ENCODE measurements at regions not wholly inside any gene's neighbourhood (a gene's known extent, or its start where the extent isn't known, plus 50 kb on each side); places are given as distances from the start of the nearest gene placed in this dataset.

DNA sequence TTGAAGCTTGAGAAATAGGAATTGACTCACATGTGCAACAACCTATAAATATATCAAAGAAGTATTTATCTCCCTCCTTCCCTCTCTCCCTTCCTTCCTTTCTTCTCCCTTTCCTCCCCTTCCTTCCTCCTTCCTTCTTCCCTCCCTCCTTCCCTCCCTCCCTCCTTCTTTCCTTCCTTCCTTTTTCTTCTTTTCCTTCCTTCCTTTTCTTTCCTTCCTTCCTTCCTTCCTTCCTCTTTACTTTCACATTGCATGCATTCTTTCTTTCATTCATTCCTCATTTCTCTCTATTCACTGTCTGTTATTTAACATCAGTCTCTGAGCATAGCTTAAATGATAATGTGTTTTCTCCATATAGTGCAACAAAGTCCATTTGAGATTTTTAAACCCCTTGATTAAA, 214.2 kb downstream of the CHRM3 start:
- no peak for DNase-seq (ENCODE audit: low read depth in 2 of 2)

DNA sequence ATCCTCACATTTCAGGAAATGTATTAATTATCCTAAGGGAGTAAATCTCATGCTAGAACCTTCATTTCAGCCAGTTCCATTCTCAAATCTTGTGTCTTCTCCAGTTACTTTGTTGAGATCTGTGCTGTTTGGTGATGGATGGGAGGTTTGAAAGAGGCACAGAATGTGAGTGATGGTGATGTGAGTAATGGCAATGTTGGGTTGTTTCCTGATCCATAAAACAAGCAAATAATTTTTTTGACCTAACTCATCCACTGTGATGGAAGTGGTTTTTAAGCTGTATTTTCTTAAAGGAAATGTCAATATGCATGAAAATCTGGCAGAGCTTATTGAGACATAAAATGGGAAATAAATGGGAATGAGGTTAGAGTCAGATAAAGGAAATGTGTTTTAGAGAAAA, 214.7 kb downstream of the CHRM3 start:
- no peak for DNase-seq (ENCODE audit: low read depth in 2 of 2)

DNA sequence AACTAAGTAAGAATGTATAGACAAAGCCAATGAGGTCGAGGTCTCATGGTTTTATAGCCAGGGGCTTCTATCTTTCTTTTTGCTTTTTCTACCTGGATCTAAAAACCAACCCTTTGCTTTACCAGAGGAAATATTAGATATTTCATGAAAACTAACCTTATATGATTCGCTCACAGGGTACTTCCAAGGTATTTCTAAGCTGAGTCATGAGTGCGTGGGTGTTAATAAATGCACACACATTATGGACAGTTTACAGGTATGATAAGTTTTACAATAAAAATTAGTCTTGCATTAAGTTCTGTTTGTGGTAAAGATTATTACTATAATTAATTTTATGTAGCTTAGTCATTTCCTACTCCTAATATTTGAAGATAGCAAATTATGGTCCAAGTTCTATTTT, 217.2 kb downstream of the CHRM3 start:
- DNase-seq (ENCODE audit: low read depth in 2 of 2): no peak

DNA sequence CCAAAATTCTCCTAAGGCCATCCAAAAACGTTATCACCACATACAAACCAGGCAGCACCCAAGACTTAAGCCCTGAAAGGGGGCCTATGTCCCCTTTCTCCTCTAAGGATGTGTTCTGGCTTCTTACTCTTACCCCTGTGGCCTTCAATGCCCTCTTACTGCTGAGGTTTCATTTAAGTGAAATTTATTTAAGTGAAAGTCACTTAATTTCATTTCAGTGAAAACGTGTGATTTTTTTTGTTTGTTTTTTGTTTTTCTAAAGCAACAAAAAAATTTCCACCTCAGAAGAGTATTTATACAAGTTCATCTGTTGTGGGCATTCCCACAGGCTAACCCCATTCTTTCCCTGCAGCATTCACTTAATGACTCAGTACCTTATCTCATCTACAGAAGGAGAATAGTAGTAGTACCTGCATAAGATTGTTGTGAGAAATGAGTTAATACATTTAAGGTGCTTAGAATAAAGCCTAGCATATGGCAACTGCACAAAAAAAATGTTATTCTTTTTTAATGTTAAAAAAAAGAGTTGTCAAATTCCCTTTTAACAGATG, 220.6 kb downstream of the CHRM3 start:
- no peak for DNase-seq (ENCODE audit: low read depth in 2 of 2)

DNA sequence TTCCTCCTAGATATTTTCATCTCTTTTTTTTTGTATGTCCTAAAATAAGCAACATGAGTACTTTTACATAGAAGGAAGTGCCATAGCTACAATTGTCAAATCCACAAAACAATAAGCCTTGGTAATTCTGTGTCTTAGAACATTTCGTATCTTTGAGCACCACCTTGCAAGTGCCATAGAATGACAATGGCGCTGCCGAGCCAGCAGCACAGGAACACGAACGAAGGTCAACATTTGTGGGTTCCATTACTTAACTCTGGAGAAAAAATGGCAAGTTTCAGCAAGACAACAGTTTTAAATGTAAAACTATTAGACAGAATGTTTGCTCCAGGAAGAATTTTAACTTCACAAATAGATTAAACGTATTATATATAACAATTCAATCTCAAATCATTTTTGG, 222.1 kb downstream of the CHRM3 start:
- DNase-seq (ENCODE audit: low read depth in 2 of 2): no peak

DNA sequence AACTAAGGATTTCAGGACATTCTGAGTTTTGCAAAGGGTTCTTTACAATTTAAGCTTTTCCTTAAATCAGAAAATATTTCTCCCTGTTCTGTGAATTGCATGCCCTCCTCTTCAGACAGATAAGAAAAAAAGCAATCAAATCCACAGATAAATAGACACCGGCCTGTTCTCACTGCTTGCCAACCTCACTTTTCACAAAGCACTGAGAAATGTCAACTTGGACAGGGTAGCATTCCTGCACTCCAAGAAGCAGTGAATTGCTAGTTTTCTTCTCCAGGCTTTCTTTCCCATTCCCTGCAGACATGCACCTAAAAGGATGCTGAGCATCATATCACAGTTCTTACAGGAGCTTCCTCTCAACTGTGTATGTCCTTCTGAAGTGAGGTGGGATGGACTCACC, 226.0 kb downstream of the CHRM3 start:
- no peak for DNase-seq (ENCODE audit: low read depth in 2 of 2)

DNA sequence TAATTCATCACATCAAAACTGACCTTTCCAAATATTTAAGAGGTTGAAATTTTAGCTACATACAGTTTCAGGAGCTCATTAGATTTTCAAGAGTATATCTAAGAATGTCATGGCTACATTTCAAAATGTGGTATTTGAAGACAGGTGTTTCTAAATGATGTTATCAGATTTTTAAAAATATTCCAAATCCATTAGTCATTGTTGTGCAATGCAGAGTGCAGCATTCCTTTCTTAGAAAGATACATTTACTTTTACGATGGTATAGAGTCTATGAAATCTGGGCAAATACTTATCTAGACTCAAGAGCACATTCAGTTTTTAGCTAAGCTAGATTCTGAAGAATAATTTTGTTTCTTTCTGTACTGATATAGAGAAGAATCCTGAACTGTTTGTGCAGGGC, 230.3 kb downstream of the CHRM3 start:
- no peak for DNase-seq (ENCODE audit: low read depth in 2 of 2)

DNA sequence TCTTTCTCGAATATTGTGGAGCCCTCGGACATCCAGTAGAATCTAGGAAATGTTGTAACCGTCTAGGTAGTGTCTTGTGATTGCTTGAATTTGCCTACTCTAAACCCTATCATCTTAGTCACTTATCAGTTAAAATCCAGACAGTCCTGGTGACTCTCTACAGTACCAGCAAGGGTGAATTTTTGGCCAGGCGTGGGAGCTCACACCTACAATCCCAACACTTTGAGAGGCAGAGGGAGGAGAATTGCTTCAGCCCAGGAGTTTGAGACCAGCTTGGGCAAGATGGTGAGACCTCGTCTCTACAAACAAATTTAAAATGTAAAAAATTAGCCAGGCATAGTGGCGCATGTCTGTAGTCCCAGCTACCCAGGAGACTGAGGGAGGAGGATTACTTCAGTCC, 230.9 kb downstream of the CHRM3 start:
- DNase-seq (ENCODE audit: low read depth in 2 of 2): no peak

DNA sequence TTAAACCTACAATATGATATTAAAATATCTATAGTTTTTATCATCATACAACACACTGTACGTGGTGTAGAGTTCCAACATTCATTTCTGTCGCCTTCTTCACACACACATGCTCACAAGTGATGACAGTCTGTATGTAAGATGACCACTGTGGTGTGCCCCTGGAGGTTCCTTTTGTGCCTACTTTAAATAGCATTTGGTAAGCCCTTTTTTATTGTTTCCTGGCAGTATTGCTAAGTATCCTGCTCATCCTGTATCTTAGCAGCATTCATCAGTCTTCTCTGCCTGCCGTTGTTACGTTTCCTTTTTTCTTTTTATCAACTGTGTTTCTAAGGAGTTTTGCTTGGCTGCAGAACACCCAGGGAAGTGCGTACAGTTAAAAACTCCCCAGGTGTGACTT, 231.4 kb downstream of the CHRM3 start:
- DNase-seq (ENCODE audit: low read depth in 2 of 2): no peak

DNA sequence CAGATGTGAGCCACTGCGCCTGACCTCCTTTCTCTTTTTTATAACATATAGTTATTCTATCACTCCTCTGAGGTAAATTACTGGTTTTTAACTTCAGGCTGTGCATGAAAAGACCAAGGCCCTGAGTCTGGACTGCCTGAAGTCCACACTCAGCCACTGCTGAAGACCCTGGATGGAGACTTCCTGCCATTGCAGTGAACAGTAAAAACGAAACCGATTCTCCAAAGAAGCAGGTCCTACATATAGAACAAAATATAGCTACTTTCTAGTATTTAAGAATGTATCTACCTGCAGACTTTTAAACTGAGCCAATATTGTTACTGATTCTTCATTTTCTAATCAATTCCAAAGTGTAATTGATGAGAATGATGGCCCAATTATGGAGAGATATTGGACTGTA, 232.8 kb downstream of the CHRM3 start:
- DNase-seq (ENCODE audit: low read depth in 2 of 2): no peak

DNA sequence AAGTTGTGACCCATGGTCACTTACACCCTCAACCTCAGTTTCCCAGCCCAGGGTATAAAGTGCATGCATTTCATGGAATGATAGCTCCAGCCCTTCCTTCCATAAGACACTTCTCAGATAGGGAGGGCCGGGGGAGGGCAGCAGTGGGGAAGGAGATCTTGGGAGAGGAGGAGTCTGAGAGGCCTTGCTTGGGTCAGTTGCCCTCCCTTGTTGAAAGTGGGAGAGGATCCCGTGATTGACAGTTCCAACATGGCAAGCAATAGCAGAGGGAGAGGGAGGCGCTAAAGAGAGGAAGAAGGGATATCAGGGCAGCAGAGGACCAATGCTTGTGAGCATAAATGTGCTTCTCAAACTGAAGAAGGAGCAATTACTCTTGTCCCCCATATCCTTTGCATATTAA, 244.4 kb downstream of the CHRM3 start:
- DNase-seq (ENCODE audit: low read depth in 2 of 2): no peak

DNA sequence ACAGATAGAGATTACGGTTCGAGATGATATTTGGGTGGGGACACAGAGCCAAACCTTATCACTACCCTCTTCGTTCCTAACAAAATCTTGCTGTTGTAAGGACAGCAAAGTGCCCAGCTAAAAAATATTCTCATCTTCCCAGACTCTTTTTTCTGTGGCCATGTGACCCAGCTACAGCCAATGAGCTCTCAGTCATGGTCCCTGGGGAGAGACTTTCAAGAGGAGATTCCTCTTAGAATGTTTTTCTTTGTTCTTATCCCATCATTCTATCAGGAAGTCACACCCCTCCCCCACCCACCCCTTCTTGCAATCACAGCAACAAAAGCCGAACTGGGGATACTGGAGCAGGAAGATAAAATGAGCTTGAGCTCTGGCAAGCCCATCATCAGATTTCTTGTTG, 247.1 kb downstream of the CHRM3 start:
- DNase-seq (ENCODE audit: low read depth in 2 of 2): no peak

DNA sequence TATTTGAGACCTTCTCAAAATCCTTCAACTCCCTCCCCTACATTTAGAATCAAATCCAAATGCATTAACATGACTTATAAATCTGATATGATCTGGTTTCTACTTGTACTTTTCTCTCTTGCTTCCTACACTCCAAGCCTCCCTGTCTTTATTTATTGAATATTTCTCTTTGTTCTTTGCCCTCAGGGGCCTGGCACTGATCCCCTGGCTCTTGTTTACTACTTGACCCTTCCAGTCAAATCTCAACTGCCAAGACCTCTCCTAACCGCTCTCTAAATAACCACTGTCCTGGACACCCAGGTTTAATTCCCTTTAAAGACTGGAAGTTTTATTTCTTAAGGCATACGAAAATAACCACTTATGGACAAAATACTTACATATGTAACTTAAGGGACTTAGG, 248.9 kb downstream of the CHRM3 start:
- no peak for DNase-seq (ENCODE audit: low read depth in 2 of 2)

DNA sequence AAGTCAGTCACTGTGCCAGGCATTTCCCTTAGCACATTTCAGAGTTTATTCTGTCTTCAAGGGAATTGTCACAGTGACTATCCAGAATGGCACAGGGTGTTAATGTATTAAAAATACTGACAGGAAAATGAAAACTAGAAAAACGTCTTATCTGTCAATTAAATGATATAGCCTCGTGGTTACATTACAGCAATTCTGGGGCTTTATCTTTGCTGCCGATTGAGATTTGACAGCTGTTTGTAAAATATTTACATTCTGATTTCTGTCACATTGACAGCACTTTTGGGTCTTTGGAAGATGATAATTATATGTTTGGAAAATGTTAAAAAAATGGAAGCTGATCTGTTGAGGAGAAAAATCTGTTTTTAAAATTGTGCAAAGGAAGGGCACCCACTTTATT, 250.0 kb downstream of the CHRM3 start:
- no peak for DNase-seq (ENCODE audit: low read depth in 2 of 2)

DNA sequence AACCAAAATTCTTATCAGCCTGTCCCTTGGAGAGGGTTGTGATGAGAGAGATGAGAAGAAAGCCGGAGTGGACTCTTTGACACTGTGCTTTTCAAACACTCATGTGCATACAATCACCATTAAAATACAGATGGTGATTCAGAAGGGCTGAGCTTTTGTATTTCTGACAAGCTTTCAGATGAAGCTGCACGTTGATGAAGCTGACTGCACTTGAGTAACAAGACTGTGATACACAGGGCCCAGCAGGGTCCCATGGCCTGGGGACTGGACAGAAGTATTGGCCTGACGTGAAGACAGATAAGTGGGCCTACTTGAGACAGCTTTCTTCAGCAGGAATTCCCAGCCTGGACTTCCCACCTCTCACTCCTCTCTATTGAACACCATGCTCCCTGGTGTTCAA, 258.2 kb downstream of the CHRM3 start:
- no peak for DNase-seq (ENCODE audit: low read depth in 2 of 2)

DNA sequence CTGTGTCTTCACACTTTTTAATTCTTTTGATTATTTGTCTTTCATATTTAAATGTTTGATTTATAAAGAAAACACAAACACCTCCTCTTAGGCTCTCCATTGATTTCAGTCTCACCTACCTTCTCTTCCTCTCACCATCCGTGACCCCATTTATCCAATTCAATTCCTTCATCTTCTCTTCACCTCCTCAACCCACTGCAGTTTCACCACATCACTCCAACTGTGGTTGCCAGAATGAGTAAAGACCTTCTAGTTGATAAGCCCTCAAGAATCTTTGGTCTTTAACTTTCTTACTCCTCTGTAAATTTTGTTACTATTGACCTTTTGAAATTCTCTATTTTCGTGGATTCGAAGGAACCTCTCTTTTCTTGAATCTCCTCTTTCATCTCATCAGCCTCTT, 260.7 kb downstream of the CHRM3 start:
- DNase-seq (ENCODE audit: low read depth in 2 of 2): no peak

DNA sequence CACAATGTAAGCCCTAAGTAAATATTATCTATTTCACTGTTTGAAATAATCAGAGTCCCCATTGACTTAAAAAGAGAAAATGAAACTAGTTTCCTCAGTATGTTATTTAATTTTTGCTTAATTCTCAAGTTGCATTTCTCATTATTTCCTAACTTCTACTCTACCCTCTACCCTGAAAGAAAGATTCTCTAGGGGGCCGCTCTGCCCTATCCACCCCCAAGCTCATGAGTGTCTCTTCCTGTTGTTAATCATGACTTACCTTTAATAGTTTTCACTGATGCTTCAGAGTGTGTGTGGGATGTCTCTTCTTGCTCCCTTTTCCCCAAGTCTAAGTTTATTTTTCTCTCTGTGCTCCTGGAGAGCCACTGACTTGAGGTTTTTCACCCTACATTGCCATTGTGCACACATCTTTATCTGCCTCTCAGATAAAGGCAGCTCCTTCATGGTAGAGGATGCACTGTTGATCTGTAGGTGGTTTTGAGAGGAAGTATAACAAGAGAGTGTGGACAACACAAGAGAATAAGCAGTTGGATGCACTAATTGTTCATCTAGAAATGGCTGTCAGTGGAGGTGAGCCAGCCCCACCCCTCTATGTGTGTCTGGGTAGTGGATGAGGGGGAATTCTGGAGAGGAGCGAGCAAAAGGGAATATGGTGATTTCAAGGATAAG, 261.7 kb downstream of the CHRM3 start:
- no peak for DNase-seq (ENCODE audit: low read depth in 2 of 2)

DNA sequence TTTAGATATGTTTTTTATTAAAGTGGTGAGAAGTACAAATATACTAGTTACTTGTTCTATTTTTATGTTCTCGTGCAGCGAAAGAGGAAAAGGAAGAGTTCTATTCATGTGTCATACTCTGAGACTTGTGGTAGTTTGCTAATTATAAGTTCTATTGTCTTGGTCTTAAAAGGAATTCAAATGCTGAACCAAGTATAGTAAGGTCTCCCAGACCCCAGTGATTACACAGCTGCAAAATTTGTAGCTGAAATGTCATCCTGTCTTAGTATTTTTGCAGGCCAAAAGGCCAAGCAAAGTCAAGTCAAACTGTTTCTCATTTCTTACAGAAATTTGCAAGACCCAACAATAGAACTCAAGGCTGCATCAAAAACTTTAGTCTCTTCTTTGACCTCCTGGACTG, 268.7 kb downstream of the CHRM3 start:
- no peak for DNase-seq (ENCODE audit: low read depth in 2 of 2)

DNA sequence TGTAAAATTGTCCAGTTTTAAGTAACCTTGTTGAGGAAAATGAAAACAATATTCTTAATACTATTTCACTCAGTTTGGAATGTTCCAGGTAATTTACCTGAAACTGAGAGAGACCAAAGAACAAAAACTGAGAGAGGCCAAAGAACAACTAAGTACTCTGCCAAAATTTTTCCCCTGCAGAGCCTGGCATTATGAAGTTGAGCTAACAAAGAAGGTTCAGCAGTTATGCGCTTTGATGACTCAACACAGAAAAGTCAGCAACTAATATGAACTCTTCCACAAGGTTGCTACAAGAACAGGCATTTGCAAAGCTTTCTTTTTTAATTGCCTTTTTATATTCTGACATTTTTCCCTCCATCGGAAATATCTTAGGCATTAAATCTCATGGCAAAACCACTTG, 270.9 kb downstream of the CHRM3 start:
- DNase-seq (ENCODE audit: low read depth in 2 of 2): no peak

DNA sequence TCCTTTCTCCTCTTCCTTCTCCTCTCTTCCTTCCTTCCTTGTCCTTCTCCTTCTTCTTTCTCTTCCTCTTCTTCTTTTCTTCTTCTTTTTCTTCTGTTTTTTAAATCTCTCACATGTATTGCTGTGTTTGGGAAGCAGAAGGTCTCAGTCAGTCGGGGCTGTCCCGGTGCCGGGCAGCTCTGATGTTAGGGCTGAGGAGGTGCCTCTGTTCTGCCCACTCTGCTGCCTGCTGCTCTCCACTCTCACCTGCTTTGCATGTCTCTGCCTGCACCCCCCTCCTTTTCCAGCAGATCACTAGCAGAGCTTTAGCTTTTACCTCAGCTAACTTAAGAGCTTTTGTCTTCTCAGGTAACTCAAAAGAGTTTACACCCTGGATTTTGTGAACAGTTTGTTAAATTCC, 276.6 kb downstream of the CHRM3 start:
- DNase-seq (ENCODE audit: low read depth in 2 of 2): no peak

DNA sequence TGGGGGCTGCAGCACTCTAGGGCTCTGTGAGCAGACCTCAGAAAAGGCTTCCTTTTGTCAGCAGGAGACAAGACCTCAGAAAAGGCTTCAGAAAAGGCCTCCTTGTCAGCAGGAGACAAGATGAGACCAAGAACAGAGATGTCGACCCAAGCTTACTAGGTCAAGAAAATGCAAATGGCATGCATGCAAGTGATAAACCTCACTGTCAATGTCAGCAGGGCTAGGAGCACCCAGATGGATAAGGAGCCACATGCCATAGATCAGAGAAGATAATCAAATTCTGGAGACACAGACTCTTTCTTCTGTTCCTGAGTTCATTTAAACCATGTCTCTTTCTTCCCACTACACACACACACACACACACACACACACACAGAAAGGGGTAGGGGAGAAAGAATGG, 285.9 kb downstream of the CHRM3 start:
- DNase-seq (ENCODE audit: low read depth in 2 of 2): no peak

DNA sequence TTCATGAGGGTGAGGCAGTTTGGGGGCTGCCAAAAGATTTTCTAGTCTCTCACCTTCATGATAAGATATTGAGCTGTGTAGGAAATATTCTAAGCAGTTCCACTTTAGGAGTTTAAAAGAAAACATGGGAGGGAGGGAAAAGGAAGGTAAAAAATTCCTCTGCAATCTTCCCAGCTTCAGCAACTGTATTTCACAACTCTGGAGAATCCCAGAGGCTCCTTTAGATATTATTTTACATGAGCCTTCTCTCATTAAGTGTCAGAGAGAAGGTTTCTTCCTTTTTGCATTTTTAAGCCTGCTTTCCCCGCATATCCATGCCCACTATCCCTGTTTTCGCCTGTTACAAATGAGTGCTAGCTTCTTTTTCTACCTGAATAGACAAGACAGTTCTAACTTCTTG, 289.4 kb downstream of the CHRM3 start:
- no peak for DNase-seq (ENCODE audit: low read depth in 2 of 2)

DNA sequence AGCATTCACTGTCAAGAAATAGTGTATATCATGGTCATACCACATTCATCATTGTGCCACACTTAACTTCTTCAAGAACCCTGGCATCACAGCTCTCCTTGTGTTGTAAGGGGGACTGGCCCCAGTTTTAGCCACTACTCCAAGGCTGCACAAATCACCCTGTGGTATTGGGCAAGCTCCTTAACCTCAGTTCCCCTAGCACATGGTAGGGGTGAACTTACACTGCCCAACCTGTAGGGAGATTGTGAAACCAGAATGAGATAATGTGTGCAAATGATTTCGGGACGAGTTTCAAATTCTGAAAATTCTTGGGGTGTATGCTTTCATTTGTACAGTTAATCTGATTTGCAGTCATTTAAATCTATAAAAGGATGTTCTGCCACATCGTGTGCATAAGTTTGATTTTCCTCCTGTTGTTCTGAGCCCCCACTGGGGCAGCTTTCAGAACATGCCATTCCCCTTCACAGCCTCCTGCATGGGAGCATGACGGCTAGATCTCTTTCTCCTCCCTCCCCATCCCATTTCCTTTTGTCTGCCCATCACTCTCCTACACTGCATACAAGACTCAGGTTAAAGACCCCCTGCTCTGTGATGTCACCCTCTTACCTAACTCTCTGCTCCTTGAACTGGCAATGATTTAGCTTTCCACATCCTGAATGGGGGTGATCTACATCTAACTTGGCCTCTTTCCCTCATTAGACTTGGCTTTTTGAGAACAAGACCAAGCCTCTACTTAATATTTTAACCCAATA, 290.3 kb downstream of the CHRM3 start:
- no peak for DNase-seq (ENCODE audit: low read depth in 2 of 2)

DNA sequence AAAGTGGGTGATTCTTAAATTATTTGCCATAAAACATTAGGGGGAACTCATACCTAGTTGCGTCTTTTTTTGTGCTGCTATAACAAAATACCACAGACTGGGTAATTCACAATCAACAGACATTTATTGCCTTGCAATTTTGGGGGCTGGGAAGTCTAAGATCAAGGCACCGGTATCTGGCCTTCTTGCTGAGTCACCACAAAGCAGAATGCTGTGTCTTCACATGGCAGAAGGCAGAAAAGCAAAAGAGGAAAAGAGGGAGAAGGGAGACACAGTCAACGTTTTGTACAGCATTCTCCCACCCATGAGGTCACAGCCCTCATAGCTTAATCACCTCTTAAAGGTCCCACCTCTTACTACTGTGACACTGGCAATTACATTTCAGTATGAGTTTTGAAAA, 291.0 kb downstream of the CHRM3 start:
- no peak for DNase-seq (ENCODE audit: low read depth in 2 of 2)
